OCI-LY7 (cell line): ENCODE measurements at regions not wholly inside any gene's neighbourhood (a gene's known extent, or its start where the extent isn't known, plus 50 kb on each side); places are given as distances from the start of the nearest gene placed in this dataset.

Experiments used
- BruUV-seq: library from RNA; stranded (reverse); fragments of 400-500 nt; replicated peaks from 2 replicates; lab custom pipeline; 2021; lab: Mats Ljungman, UMichigan
- CTCF ChIA-PET: fragments of 300-600 bp; sonication (Branson Sonifier 250); formaldehyde crosslinking; loops from one replicate; lab custom pipeline; 2022; ENCODE audit warnings: antibody characterized with exemption; ENCODE audit not compliant: unreplicated experiment; lab: Charles Lee
- POLR2A ChIA-PET: fragments of 300-600 bp; sonication (Branson Sonifier 250); formaldehyde crosslinking; loops from one replicate; lab custom pipeline; 2022; ENCODE audit warnings: antibody characterized with exemption; lab: Charles Lee
- DNase-seq: peaks from one replicate; pipeline ENCODE4 v3.0.0-alpha.2; 2015; ENCODE audit warnings: low spot score
- H2AFZ ChIP-seq: fragments of 200-600 bp; sonication (generic), shearing (Covaris generic); 2 replicates; pipeline ENCODE4 v1.6.1; 2014; ENCODE audit warnings: mild to moderate bottlenecking, antibody characterized with exemption, low read length, moderate library complexity
- H3K27ac ChIP-seq: fragments of 200-600 bp; sonication (generic); 2 replicates; pipeline ENCODE4 v1.5.1; 2014; ENCODE audit warnings: mixed run types, low read depth, mild to moderate bottlenecking, moderate library complexity, low read length, inconsistent platforms; ENCODE audit not compliant: poor library complexity, severe bottlenecking
- H3K36me3 ChIP-seq: fragments of 200-600 bp; sonication (generic); 2 replicates; pipeline ENCODE4 v1.6.1; 2014; ENCODE audit warnings: mild to moderate bottlenecking, antibody characterized with exemption, low read length, moderate library complexity, mixed read lengths; ENCODE audit not compliant: insufficient read depth
- H3K4me1 ChIP-seq: fragments of 200-600 bp; sonication (generic); 2 replicates; pipeline ENCODE4 v1.5.1; 2014; ENCODE audit warnings: mild to moderate bottlenecking, low read length; ENCODE audit not compliant: insufficient read depth, poor library complexity, severe bottlenecking
- H3K4me2 ChIP-seq: fragments of 200-600 bp; sonication (generic); 2 replicates; pipeline ENCODE4 v1.6.1; 2014; ENCODE audit warnings: mild to moderate bottlenecking, low read length
- H3K4me3 ChIP-seq: fragments of 200-600 bp; sonication (generic); 2 replicates; pipeline ENCODE4 v1.5.1; 2014; ENCODE audit warnings: mild to moderate bottlenecking, low read depth, low read length; ENCODE audit not compliant: poor library complexity, severe bottlenecking
- H3K79me2 ChIP-seq: fragments of 200-600 bp; sonication (generic); 2 replicates; pipeline ENCODE4 v1.6.1; 2016; ENCODE audit warnings: low read depth, mild to moderate bottlenecking, low read length, moderate library complexity, mixed read lengths; ENCODE audit not compliant: insufficient read depth
- H3K9me2 ChIP-seq: fragments of 200-600 bp; sonication (generic); 2 replicates; pipeline ENCODE4 v1.6.1; 2016; ENCODE audit warnings: mild to moderate bottlenecking, low read length, mixed read lengths; ENCODE audit not compliant: insufficient read depth
- H3K9me3 ChIP-seq: fragments of 200-600 bp; sonication (generic); 2 replicates; pipeline ENCODE4 v1.6.1; 2014; ENCODE audit warnings: mild to moderate bottlenecking, mixed run types, low read length, mixed read lengths
- H4K20me1 ChIP-seq: fragments of 200-600 bp; sonication (generic); 2 replicates; pipeline ENCODE4 v1.6.1; 2014; ENCODE audit warnings: mild to moderate bottlenecking, antibody characterized with exemption, low read length, moderate library complexity, mixed read lengths; ENCODE audit not compliant: insufficient read depth
- CTCF ChIP-seq: fragments of 200-600 bp; sonication (generic); conservative IDR thresholded peaks from 2 replicates; pipeline ENCODE4 v1.5.1; 2014; ENCODE audit warnings: mild to moderate bottlenecking, antibody characterized with exemption, low read length, moderate library complexity, mixed read lengths
- EZH2phosphoT487 ChIP-seq: fragments of 200-600 bp; sonication (generic); IDR thresholded peaks from 2 replicates; pipeline ENCODE4 v1.6.1; 2018; ENCODE audit warnings: low read depth, borderline replicate concordance, mild to moderate bottlenecking, mixed run types, antibody characterized with exemption, low read length, moderate library complexity, mixed read lengths
- intact Hi-C: fragments of 100-400 bp; cut with micrococcal nuclease; formaldehyde crosslinking; loops from one replicate; pipeline ENCODE4 v1.10.0; 2022; ENCODE audit not compliant: unreplicated experiment

- POLR2A ChIA-PET: no interaction called here
- no peak overlapping the region for H3K4me3 ChIP-seq
- H4K20me1 ChIP-seq: no peaks in the 10 kb centered on the region
- CTCF ChIA-PET: no interaction called here
- H3K9me3 ChIP-seq: no peaks in the 10 kb centered on the region
- no TSS peak for BruUV-seq
- intact Hi-C loops: loop anchor here (5.0 kb wide), 1 partner anchor 36 kb away; no protein-coding TSS in a partner anchor
- H3K27ac ChIP-seq: no peak overlapping the region
- no peaks in the 10 kb centered on the region for H3K9me2 ChIP-seq
- H3K4me1 ChIP-seq: no peaks in the 10 kb centered on the region
- no peak for TF ChIP-seq CTCF
- TF ChIP-seq EZH2phosphoT487: no peak
- no peak overlapping the region for H2AFZ ChIP-seq
- no peaks in the 10 kb centered on the region for H3K36me3 ChIP-seq
- DNase-seq: no peak
- H3K79me2 ChIP-seq: no peaks in the 10 kb centered on the region
- H3K4me2 ChIP-seq: no peak overlapping the region
Measured at GRCh38 chr2:65488527-65488926, 56.1 kb upstream of the SPRED2 start.

- Histone ChIP-seq H3K4me2 (no peak overlapping the region), H3K4me1 (no peaks in the 10 kb centered on the region), H3K9me3 (no peaks in the 10 kb centered on the region), H3K27ac (no peak overlapping the region), H3K36me3 (no peaks in the 10 kb centered on the region), H2AFZ (no peak overlapping the region), H3K79me2 (no peaks in the 10 kb centered on the region), H3K9me2 (no peaks in the 10 kb centered on the region), H4K20me1 (no peaks in the 10 kb centered on the region), H3K4me3 (no peak overlapping the region)
- intact Hi-C loops: loop anchor here (5.0 kb wide), 1 partner anchor 35 kb away; no protein-coding TSS in a partner anchor
- ChIA-PET CTCF (no interaction called here), POLR2A (interaction anchor here (0.6 kb wide), 1 partner anchor 147 kb away, joined by 5 read pairs; no protein-coding TSS in a partner anchor)
- TF ChIP-seq EZH2phosphoT487 (no peak), CTCF (no peak)
- no TSS peak for BruUV-seq
- no peak for DNase-seq
Measured at GRCh38 chr2:65487404-65487803, 55.0 kb upstream of the SPRED2 start.

GRCh38 chr2:65486802-65487201 lies 54.4 kb upstream of the SPRED2 start:
- ChIA-PET CTCF (no interaction called here), POLR2A (no interaction called here)
- H4K20me1 ChIP-seq: no peaks in the 10 kb centered on the region
- no peak overlapping the region for H3K4me2 ChIP-seq
- H3K27ac ChIP-seq: no peak overlapping the region
- no peaks in the 10 kb centered on the region for H3K9me2 ChIP-seq
- H3K9me3 ChIP-seq: no peaks in the 10 kb centered on the region
- H3K4me1 ChIP-seq: no peaks in the 10 kb centered on the region
- H3K79me2 ChIP-seq: no peaks in the 10 kb centered on the region
- no peak overlapping the region for H2AFZ ChIP-seq
- no peak overlapping the region for H3K4me3 ChIP-seq
- intact Hi-C loops: loop anchor here (5.0 kb wide), 1 partner anchor 35 kb away; no protein-coding TSS in a partner anchor
- no TSS peak for BruUV-seq
- H3K36me3 ChIP-seq: no peaks in the 10 kb centered on the region
- DNase-seq: no peak
- TF ChIP-seq EZH2phosphoT487: no peak
- TF ChIP-seq CTCF: no peak
